ENCODE measurements at regions not wholly inside any gene's neighbourhood (a gene's known extent, or its start where the extent isn't known, plus 50 kb on each side); places are given as distances from the start of the nearest gene placed in this dataset.

DNA sequence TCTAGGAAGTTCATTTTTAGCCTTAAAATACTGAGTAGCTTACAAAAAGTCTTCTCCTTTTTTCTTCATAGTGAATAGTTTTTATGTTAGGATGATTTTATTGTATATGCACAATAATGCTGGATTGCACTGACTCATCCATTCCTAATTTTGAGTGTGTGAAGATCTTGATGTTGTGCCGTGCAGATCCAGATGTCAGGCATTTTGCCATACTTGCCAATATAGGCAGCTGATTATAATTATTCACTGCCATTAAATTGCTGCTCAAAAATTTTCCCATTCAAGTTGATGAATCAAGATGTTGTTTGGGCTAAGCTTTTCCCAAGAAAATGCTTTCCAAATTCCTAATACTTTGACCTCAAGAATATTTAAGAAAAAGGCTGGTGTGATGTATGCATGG is 218.3 kb downstream of the AHR start:
- TF ChIP-seq, protein P1, sequence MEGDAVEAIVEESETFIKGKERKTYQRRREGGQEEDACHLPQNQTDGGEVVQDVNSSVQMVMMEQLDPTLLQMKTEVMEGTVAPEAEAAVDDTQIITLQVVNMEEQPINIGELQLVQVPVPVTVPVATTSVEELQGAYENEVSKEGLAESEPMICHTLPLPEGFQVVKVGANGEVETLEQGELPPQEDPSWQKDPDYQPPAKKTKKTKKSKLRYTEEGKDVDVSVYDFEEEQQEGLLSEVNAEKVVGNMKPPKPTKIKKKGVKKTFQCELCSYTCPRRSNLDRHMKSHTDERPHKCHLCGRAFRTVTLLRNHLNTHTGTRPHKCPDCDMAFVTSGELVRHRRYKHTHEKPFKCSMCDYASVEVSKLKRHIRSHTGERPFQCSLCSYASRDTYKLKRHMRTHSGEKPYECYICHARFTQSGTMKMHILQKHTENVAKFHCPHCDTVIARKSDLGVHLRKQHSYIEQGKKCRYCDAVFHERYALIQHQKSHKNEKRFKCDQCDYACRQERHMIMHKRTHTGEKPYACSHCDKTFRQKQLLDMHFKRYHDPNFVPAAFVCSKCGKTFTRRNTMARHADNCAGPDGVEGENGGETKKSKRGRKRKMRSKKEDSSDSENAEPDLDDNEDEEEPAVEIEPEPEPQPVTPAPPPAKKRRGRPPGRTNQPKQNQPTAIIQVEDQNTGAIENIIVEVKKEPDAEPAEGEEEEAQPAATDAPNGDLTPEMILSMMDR (IDR thresholded peaks at IDR 0.05; ENCODE audit: insufficient read depth, low read depth, low read length): no peak
- TF ChIP-seq EZH2 (IDR thresholded peaks at IDR 0.05; ENCODE audit: insufficient read depth, low read length): no peak

Data from astrocyte (in vitro differentiated cells and primary cell).